ENCODE measurements at regions not wholly inside any gene's neighbourhood (a gene's known extent, or its start where the extent isn't known, plus 50 kb on each side); places are given as distances from the start of the nearest gene placed in this dataset.

DNA sequence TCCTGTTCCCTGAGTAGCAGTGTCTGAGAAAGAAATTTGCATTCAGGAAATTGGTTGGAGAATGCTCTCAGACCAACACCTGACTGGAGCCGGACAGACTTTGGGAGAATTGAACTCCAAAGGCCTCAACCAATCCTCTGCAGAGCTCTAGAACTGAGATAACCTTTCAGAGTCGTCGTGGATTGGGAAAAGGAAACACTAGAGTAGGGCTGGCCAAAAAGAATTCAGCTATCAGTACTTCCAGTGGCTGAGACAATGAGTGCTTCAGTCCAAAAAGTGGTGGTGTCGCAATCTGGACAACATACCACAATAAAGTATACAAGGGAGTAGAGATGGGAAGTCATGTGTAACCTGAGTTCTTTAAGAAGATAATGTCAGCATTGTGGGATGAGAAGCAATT is 377.1 kb downstream of the SLC16A7 start:
- H3K36me3 ChIP-seq (ENCODE audit: control insufficient read depth in 2 of 3, insufficient read depth in 3 of 3, low read length in 3 of 3): no peaks in the 10 kb centered on the region
- H3K27ac Mint-ChIP-seq: no peak overlapping the region
- no peaks in the 10 kb centered on the region for H3K4me1 Mint-ChIP-seq
- no peaks in the 10 kb centered on the region for H3K27me3 ChIP-seq (ENCODE audit: control insufficient read depth in 2 of 2, insufficient read depth in 2 of 2, low read length in 2 of 2)
- H3K9me3 ChIP-seq (ENCODE audit: control insufficient read depth in 2 of 3, low read length in 3 of 3): no peaks in the 10 kb centered on the region
- DNase-seq (no peak), ATAC-seq (no peak)
- no peak overlapping the region for H3K27ac ChIP-seq (ENCODE audit: low read depth, low read length)
- no peaks in the 10 kb centered on the region for H3K27me3 Mint-ChIP-seq
- no peaks in the 10 kb centered on the region for H3K4me1 ChIP-seq (ENCODE audit: control insufficient read depth in 2 of 2, insufficient read depth in 2 of 2, low read length in 2 of 2)
- intact Hi-C loops (cut with micrococcal nuclease): no loop called here
- peaks cover 0 to 8% (median 0%) of the 10 kb centered on the region in 11 donors for H3K9me3 Mint-ChIP-seq
- H3K4me3 Mint-ChIP-seq: no peak overlapping the region
- no peak overlapping the region for H3K4me3 ChIP-seq (ENCODE audit: low read length)
- no peaks in the 10 kb centered on the region for H3K36me3 Mint-ChIP-seq
- ChIA-PET POLR2A (no interaction called here), CTCF (no interaction called here)

- Histone ChIP-seq H3K36me3 (ENCODE audit: control insufficient read depth in 2 of 3, insufficient read depth in 3 of 3, low read length in 3 of 3) (no peaks in the 10 kb centered on the region), H3K4me3 (ENCODE audit: low read length) (no peak overlapping the region), H3K9me3 (ENCODE audit: control insufficient read depth in 2 of 3, low read length in 3 of 3) (no peaks in the 10 kb centered on the region), H3K27ac (ENCODE audit: low read depth, low read length) (no peak overlapping the region), H3K4me1 (ENCODE audit: control insufficient read depth in 2 of 2, insufficient read depth in 2 of 2, low read length in 2 of 2) (no peaks in the 10 kb centered on the region), H3K27me3 (ENCODE audit: control insufficient read depth in 2 of 2, insufficient read depth in 2 of 2, low read length in 2 of 2) (no peaks in the 10 kb centered on the region)
- Mint-ChIP-seq H3K9me3 (peaks cover 0 to 5% (median 0%) of the 10 kb centered on the region in 11 donors), H3K27me3 (no peaks in the 10 kb centered on the region), H3K4me1 (no peaks in the 10 kb centered on the region), H3K4me3 (no peak overlapping the region), H3K27ac (no peak overlapping the region), H3K36me3 (no peaks in the 10 kb centered on the region)
- intact Hi-C loops (cut with micrococcal nuclease): no loop called here
- DNase-seq (no peak), ATAC-seq (no peak)
- ChIA-PET CTCF (no interaction called here), POLR2A (no interaction called here)
These were observed 377.7 kb downstream of the SLC16A7 start for GRCh38 chr12:59973515-59973914.

DNA sequence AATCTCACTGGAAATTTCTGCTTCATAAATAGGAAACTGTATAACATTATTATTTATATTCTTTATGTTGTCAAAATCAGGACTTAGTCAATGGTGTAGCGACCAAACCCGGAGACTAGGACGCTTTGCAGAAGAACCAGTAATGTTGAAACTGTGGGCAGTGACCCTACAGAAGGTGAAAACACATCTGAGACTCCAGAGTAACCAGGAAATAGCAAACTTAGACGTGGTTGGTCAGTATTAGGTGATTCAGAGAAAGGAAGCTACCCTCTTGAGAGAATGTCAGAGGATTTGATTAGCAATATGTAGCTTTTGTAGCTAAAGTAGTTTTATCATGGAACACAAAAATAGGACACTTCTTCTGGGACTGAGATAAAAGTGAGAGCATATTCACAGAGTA is 381.9 kb downstream of the SLC16A7 start:
- no peak overlapping the region for H3K4me3 ChIP-seq (ENCODE audit: low read length)
- ChIA-PET CTCF (interaction anchor here (1.3 kb wide), 1 partner anchor 16 kb away, joined by 3 read pairs; no protein-coding TSS in a partner anchor), POLR2A (no interaction called here)
- intact Hi-C loops (cut with micrococcal nuclease): no loop called here
- Mint-ChIP-seq H3K27me3 (no peaks in the 10 kb centered on the region), H3K27ac (no peak overlapping the region), H3K9me3 (peaks cover 0 to under 1% (median 0%) of the 10 kb centered on the region in 11 donors), H3K36me3 (no peaks in the 10 kb centered on the region), H3K4me1 (no peaks in the 10 kb centered on the region), H3K4me3 (no peak overlapping the region)
- no peaks in the 10 kb centered on the region for H3K27me3 ChIP-seq (ENCODE audit: control insufficient read depth in 2 of 2, insufficient read depth in 2 of 2, low read length in 2 of 2)
- no peaks in the 10 kb centered on the region for H3K36me3 ChIP-seq (ENCODE audit: control insufficient read depth in 2 of 3, insufficient read depth in 3 of 3, low read length in 3 of 3)
- no peaks in the 10 kb centered on the region for H3K4me1 ChIP-seq (ENCODE audit: control insufficient read depth in 2 of 2, insufficient read depth in 2 of 2, low read length in 2 of 2)
- no peaks in the 10 kb centered on the region for H3K9me3 ChIP-seq (ENCODE audit: control insufficient read depth in 2 of 3, low read length in 3 of 3)
- ATAC-seq (no peak), DNase-seq (no peak)
- no peak overlapping the region for H3K27ac ChIP-seq (ENCODE audit: low read depth, low read length)

DNA sequence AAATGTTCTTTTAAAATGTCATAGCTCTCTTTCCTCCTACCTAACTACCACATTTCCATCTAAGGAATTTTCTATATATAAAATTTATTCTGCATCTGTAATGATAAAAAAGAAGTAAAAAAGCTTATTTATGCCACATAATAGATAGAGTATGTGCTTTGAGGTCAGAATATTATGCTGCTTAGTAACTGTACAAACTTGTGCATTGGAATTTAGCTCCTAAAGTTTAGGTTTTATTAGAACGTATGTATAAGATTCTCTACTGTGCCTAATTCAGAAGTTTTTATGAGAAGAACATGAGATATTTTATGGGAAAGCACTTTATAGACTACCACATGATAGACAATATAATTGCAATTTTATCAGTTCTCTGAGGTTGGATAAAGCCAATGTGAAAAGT is 384.6 kb downstream of the SLC16A7 start:
- ChIA-PET POLR2A (no interaction called here), CTCF (no interaction called here)
- intact Hi-C loops (cut with micrococcal nuclease): no loop called here
- Histone ChIP-seq H3K9me3 (ENCODE audit: control insufficient read depth in 2 of 3, low read length in 3 of 3) (no peaks in the 10 kb centered on the region), H3K27me3 (ENCODE audit: control insufficient read depth in 2 of 2, insufficient read depth in 2 of 2, low read length in 2 of 2) (no peaks in the 10 kb centered on the region), H3K4me1 (ENCODE audit: control insufficient read depth in 2 of 2, insufficient read depth in 2 of 2, low read length in 2 of 2) (no peaks in the 10 kb centered on the region), H3K4me3 (ENCODE audit: low read length) (no peak overlapping the region), H3K36me3 (ENCODE audit: control insufficient read depth in 2 of 3, insufficient read depth in 3 of 3, low read length in 3 of 3) (no peaks in the 10 kb centered on the region), H3K27ac (ENCODE audit: low read depth, low read length) (no peak overlapping the region)
- Mint-ChIP-seq H3K27me3 (no peaks in the 10 kb centered on the region), H3K4me3 (no peak overlapping the region), H3K9me3 (peaks cover 0 to 10% (median 0%) of the 10 kb centered on the region in 11 donors), H3K27ac (no peak overlapping the region), H3K4me1 (no peaks in the 10 kb centered on the region), H3K36me3 (no peaks in the 10 kb centered on the region)
- ATAC-seq (no peak), DNase-seq (no peak)

GRCh38 chr12:59999291-59999690 is 403.5 kb downstream of the SLC16A7 start:
- H3K36me3 ChIP-seq (ENCODE audit: control insufficient read depth in 2 of 3, insufficient read depth in 3 of 3, low read length in 3 of 3): no peaks in the 10 kb centered on the region
- H3K27ac ChIP-seq (ENCODE audit: low read depth, low read length): no peak overlapping the region
- ChIA-PET POLR2A (no interaction called here), CTCF (no interaction called here)
- Mint-ChIP-seq H3K27ac (no peak overlapping the region), H3K36me3 (no peaks in the 10 kb centered on the region), H3K9me3 (peaks cover 0 to 1% (median 0%) of the 10 kb centered on the region in 11 donors), H3K4me1 (no peaks in the 10 kb centered on the region), H3K4me3 (no peak overlapping the region), H3K27me3 (no peaks in the 10 kb centered on the region)
- no peak for DNase-seq
- H3K4me1 ChIP-seq (ENCODE audit: control insufficient read depth in 2 of 2, insufficient read depth in 2 of 2, low read length in 2 of 2): no peaks in the 10 kb centered on the region
- intact Hi-C loops (cut with micrococcal nuclease): no loop called here
- H3K4me3 ChIP-seq (ENCODE audit: low read length): no peak overlapping the region
- ATAC-seq: no peak
- H3K27me3 ChIP-seq (ENCODE audit: control insufficient read depth in 2 of 2, insufficient read depth in 2 of 2, low read length in 2 of 2): no peaks in the 10 kb centered on the region
- no peaks in the 10 kb centered on the region for H3K9me3 ChIP-seq (ENCODE audit: control insufficient read depth in 2 of 3, low read length in 3 of 3)

GRCh38 chr12:60010486-60010885 is 414.7 kb downstream of the SLC16A7 start:
- Histone ChIP-seq H3K36me3 (ENCODE audit: control insufficient read depth in 2 of 3, insufficient read depth in 3 of 3, low read length in 3 of 3) (no peaks in the 10 kb centered on the region), H3K4me3 (ENCODE audit: low read length) (no peak overlapping the region), H3K27ac (ENCODE audit: low read depth, low read length) (no peak overlapping the region), H3K9me3 (ENCODE audit: control insufficient read depth in 2 of 3, low read length in 3 of 3) (no peaks in the 10 kb centered on the region), H3K27me3 (ENCODE audit: control insufficient read depth in 2 of 2, insufficient read depth in 2 of 2, low read length in 2 of 2) (no peaks in the 10 kb centered on the region), H3K4me1 (ENCODE audit: control insufficient read depth in 2 of 2, insufficient read depth in 2 of 2, low read length in 2 of 2) (no peaks in the 10 kb centered on the region)
- no peaks in the 10 kb centered on the region for H3K27me3 Mint-ChIP-seq
- POLR2A ChIA-PET: interaction anchor here (0.6 kb wide), 1 partner anchor 208 kb away, joined by 3 read pairs; no protein-coding TSS in a partner anchor
- DNase-seq: no peak
- CTCF ChIA-PET: no interaction called here
- no peak for ATAC-seq
- no peak overlapping the region for H3K4me3 Mint-ChIP-seq
- no peaks in the 10 kb centered on the region for H3K4me1 Mint-ChIP-seq
- peaks cover 0 to 8% (median 0%) of the 10 kb centered on the region in 11 donors for H3K9me3 Mint-ChIP-seq
- intact Hi-C loops (cut with micrococcal nuclease): no loop called here
- no peaks in the 10 kb centered on the region for H3K36me3 Mint-ChIP-seq
- no peak overlapping the region for H3K27ac Mint-ChIP-seq

GRCh38 chr12:60012659-60013058 is 416.8 kb downstream of the SLC16A7 start:
- H3K27me3 Mint-ChIP-seq: no peaks in the 10 kb centered on the region

More at GRCh38 chr12:60012659-60013058, 416.8 kb downstream of the SLC16A7 start:
- Histone ChIP-seq H3K4me1 (ENCODE audit: control insufficient read depth in 2 of 2, insufficient read depth in 2 of 2, low read length in 2 of 2) (no peaks in the 10 kb centered on the region), H3K4me3 (ENCODE audit: low read length) (no peak overlapping the region), H3K36me3 (ENCODE audit: control insufficient read depth in 2 of 3, insufficient read depth in 3 of 3, low read length in 3 of 3) (no peaks in the 10 kb centered on the region), H3K27me3 (ENCODE audit: control insufficient read depth in 2 of 2, insufficient read depth in 2 of 2, low read length in 2 of 2) (no peaks in the 10 kb centered on the region), H3K9me3 (ENCODE audit: control insufficient read depth in 2 of 3, low read length in 3 of 3) (no peaks in the 10 kb centered on the region), H3K27ac (ENCODE audit: low read depth, low read length) (no peak overlapping the region)
- no peak for DNase-seq
- no peak overlapping the region for H3K27ac Mint-ChIP-seq
- H3K36me3 Mint-ChIP-seq: no peaks in the 10 kb centered on the region
- no peaks in the 10 kb centered on the region for H3K4me1 Mint-ChIP-seq
- no peak overlapping the region for H3K4me3 Mint-ChIP-seq
- ATAC-seq: no peak
- ChIA-PET CTCF (no interaction called here), POLR2A (no interaction called here)
- peaks cover 0 to 8% (median 0%) of the 10 kb centered on the region in 11 donors for H3K9me3 Mint-ChIP-seq
- intact Hi-C loops (cut with micrococcal nuclease): no loop called here

Data from naive thymus-derived CD4-positive, alpha-beta T cell (primary cell).